ENCODE measurements at regions not wholly inside any gene's neighbourhood (a gene's known extent, or its start where the extent isn't known, plus 50 kb on each side); places are given as distances from the start of the nearest gene placed in this dataset.

- H4K20me1 ChIP-seq (replicated peaks; ENCODE audit: control insufficient read depth, extremely low read depth, insufficient read depth, low read length) = no peaks in the 10 kb centered on the region
- TF ChIP-seq POLR2AphosphoS5 (IDR thresholded peaks at IDR 0.05; ENCODE audit: insufficient read depth, low read depth, low read length) = no peak
- TF ChIP-seq EZH2 (IDR thresholded peaks at IDR 0.05; ENCODE audit: borderline replicate concordance, low read depth, low read length, severe bottlenecking) = no peak
- no peak for TF ChIP-seq JUN (IDR thresholded peaks at IDR 0.05; ENCODE audit: borderline replicate concordance, insufficient read depth, insufficient read length, low read depth)
- no peak for TF ChIP-seq MAX (IDR thresholded peaks at IDR 0.05; ENCODE audit: insufficient read depth, insufficient read length)
- TF ChIP-seq FOS (IDR thresholded peaks at IDR 0.05; ENCODE audit: borderline replicate concordance, insufficient read depth, low read length) = no peak
- no peak for TF ChIP-seq MYC (IDR thresholded peaks at IDR 0.05; ENCODE audit: low read depth, low read length)
- H3K9me3 ChIP-seq (replicated peaks; ENCODE audit: control insufficient read depth, insufficient read depth, low read length) = no peaks in the 10 kb centered on the region
- no peaks in the 10 kb centered on the region for H3K36me3 ChIP-seq (ENCODE audit: control insufficient read depth in 2 of 2, extremely low read depth in 1 of 2, insufficient read depth in 2 of 2, low read length in 2 of 2)
- H3K4me2 ChIP-seq (ENCODE audit: insufficient read depth, low read length) = no peak overlapping the region
- H3K4me1 ChIP-seq (ENCODE audit: control insufficient read depth, extremely low read depth, insufficient read depth, low read length) = no peaks in the 10 kb centered on the region
- no peak overlapping the region for H2AFZ ChIP-seq (ENCODE audit: low read depth, low read length)
- ChIA-PET CTCF (no interaction called here), POLR2A (no interaction called here)
- dilution Hi-C loops (cut with MboI; ENCODE audit: extremely low pct_ligation_motif_present, low sequenced_read_pairs) = no loop called here
- H3K27me3 ChIP-seq (ENCODE audit: control insufficient read depth in 2 of 2, insufficient read depth in 2 of 2, low read length in 2 of 2) = no peaks in the 10 kb centered on the region
- BruUV-seq (replicated peaks) = no TSS peak
- H3K27ac ChIP-seq (ENCODE audit: insufficient read depth, low read depth, low read length) = no peak overlapping the region
- no peaks in the 10 kb centered on the region for H3K79me2 ChIP-seq (ENCODE audit: control insufficient read depth, insufficient read depth, low read length)
- no peaks in the 10 kb centered on the region for H3K9me1 ChIP-seq (replicated peaks; ENCODE audit: control insufficient read depth, extremely low read depth, insufficient read depth, low read length)
- H3K4me3 ChIP-seq (replicated peaks in 1 of 3; ENCODE audit: insufficient read depth in 1 of 3, low read depth in 1 of 3, low read length in 3 of 3) = no peak overlapping the region
- intact Hi-C loops (cut with micrococcal nuclease) = no loop called here
- FAIRE-seq (no peak), DNase-seq (ENCODE audit: low read depth, low spot score) (no peak)
- H3K9ac ChIP-seq (replicated peaks; ENCODE audit: extremely low read depth, insufficient read depth, low read length) = no peak overlapping the region
Measured at GRCh38 chr2:140018541-140018940, 1238.4 kb upstream of the NXPH2 start.

DNA sequence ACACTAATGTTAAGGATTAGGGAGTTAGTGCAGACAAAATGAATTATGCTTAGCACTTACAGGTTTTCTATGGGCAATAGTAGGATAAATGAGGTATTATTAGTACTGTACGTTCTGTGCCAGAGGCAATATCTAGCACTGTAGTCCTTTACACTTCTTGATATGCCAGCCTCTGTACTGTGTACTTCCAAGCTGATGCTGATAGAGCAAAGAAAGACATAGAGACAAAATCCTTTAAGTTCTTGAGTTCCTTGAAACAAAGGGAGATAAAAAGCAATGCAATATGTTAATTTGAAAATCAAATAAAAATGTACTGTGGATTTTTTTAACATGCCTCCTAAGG is 1234.0 kb upstream of the NXPH2 start:
- H3K27ac ChIP-seq (ENCODE audit: insufficient read depth, low read depth, low read length) = no peak overlapping the region
- H2AFZ ChIP-seq (ENCODE audit: low read depth, low read length) = no peak overlapping the region
- no peaks in the 10 kb centered on the region for H3K79me2 ChIP-seq (ENCODE audit: control insufficient read depth, insufficient read depth, low read length)
- no peaks in the 10 kb centered on the region for H3K9me1 ChIP-seq (replicated peaks; ENCODE audit: control insufficient read depth, extremely low read depth, insufficient read depth, low read length)
- FAIRE-seq = no peak
- no peaks in the 10 kb centered on the region for H3K9me3 ChIP-seq (replicated peaks; ENCODE audit: control insufficient read depth, insufficient read depth, low read length)
- no peak overlapping the region for H3K4me2 ChIP-seq (ENCODE audit: insufficient read depth, low read length)
- no peak overlapping the region for H3K9ac ChIP-seq (replicated peaks; ENCODE audit: extremely low read depth, insufficient read depth, low read length)
- H3K36me3 ChIP-seq (ENCODE audit: control insufficient read depth in 2 of 2, extremely low read depth in 1 of 2, insufficient read depth in 2 of 2, low read length in 2 of 2) = no peaks in the 10 kb centered on the region
- no peak for DNase-seq (ENCODE audit: low read depth, low spot score)
- ChIA-PET CTCF (no interaction called here), POLR2A (no interaction called here)
- intact Hi-C loops (cut with micrococcal nuclease) (no loop called here), dilution Hi-C loops (cut with MboI; ENCODE audit: extremely low pct_ligation_motif_present, low sequenced_read_pairs) (no loop called here)
- H3K4me1 ChIP-seq (ENCODE audit: control insufficient read depth, extremely low read depth, insufficient read depth, low read length) = no peaks in the 10 kb centered on the region
- no TSS peak for BruUV-seq (replicated peaks)
- no peaks in the 10 kb centered on the region for H4K20me1 ChIP-seq (replicated peaks; ENCODE audit: control insufficient read depth, extremely low read depth, insufficient read depth, low read length)
- no peak overlapping the region for H3K4me3 ChIP-seq (replicated peaks in 1 of 3; ENCODE audit: insufficient read depth in 1 of 3, low read depth in 1 of 3, low read length in 3 of 3)
- TF ChIP-seq POLR2A (IDR thresholded peaks at IDR 0.05; ENCODE audit: low read depth, low read length) (no peak), MAX (IDR thresholded peaks at IDR 0.05; ENCODE audit: insufficient read depth, insufficient read length) (no peak), FOS (IDR thresholded peaks at IDR 0.05; ENCODE audit: borderline replicate concordance, insufficient read depth, low read length) (no peak), JUN (IDR thresholded peaks at IDR 0.05; ENCODE audit: borderline replicate concordance, insufficient read depth, insufficient read length, low read depth) (no peak), EZH2 (IDR thresholded peaks at IDR 0.05; ENCODE audit: borderline replicate concordance, low read depth, low read length, severe bottlenecking) (no peak), MYC (IDR thresholded peaks at IDR 0.05; ENCODE audit: low read depth, low read length) (no peak), GATA2 (IDR thresholded peaks at IDR 0.05; ENCODE audit: insufficient read depth, insufficient read length, low read depth, low read length) (no peak), CTCF (IDR thresholded peaks at IDR 0.05; ENCODE audit: extremely low read depth in 1 of 2, insufficient read depth in 1 of 2, low read depth in 1 of 2, low read length in 2 of 2) (no peak), POLR2AphosphoS5 (IDR thresholded peaks at IDR 0.05; ENCODE audit: insufficient read depth, low read depth, low read length) (no peak)
- no peaks in the 10 kb centered on the region for H3K27me3 ChIP-seq (ENCODE audit: control insufficient read depth in 2 of 2, insufficient read depth in 2 of 2, low read length in 2 of 2)
